GM23338 (cell line): ENCODE measurements at regions not wholly inside any gene's neighbourhood (a gene's known extent, or its start where the extent isn't known, plus 50 kb on each side); places are given as distances from the start of the nearest gene placed in this dataset.

Experiments
- CREB1 ChIP-seq: fragments of 250-450 bp; sonication (Bioruptor Pico); IDR thresholded peaks from 2 replicates; pipeline ENCODE4 v1.5.0; 2020; ENCODE audit warnings: low read depth, mild to moderate bottlenecking, moderate library complexity
- EZH2 ChIP-seq: fragments of 200-600 bp; sonication (generic); IDR thresholded peaks from one replicate; pipeline ENCODE4 v1.8.0; 2017; ENCODE audit warnings: antibody characterized with exemption, mild to moderate bottlenecking, low read depth; ENCODE audit not compliant: unreplicated experiment
- EZH2phosphoT487 ChIP-seq: fragments of 200-600 bp; sonication (generic); IDR thresholded peaks from one replicate; pipeline ENCODE4 v1.8.1; 2018; ENCODE audit warnings: antibody characterized with exemption; ENCODE audit not compliant: unreplicated experiment
- JUNB ChIP-seq: IDR thresholded peaks from one replicate; pipeline ENCODE4 v1.6.1; 2016; ENCODE audit warnings: antibody characterized with exemption; ENCODE audit not compliant: unreplicated experiment
- POLR2AphosphoS5 ChIP-seq: IDR thresholded peaks from 2 replicates; pipeline ENCODE4 v1.6.1; 2016; ENCODE audit warnings: antibody characterized with exemption, low read depth
- TF ChIP-seq, protein P1 (sequence below), 2 experiments: fragments of 200-600 bp in 1 of 2; sonication (generic) in 1 of 2; conservative IDR thresholded peaks; 2 replicates each; pipeline versions ENCODE4 v1.5.1 to v1.6.1; 2016 to 2017; ENCODE audit warnings: antibody characterized with exemption in 2 of 2, low read depth in 2 of 2, mild to moderate bottlenecking in 2 of 2, moderate library complexity in 1 of 2
- TF ChIP-seq, protein P2 (sequence below): IDR thresholded peaks from one replicate; pipeline ENCODE4 v1.6.1; 2018; ENCODE audit warnings: antibody characterized with exemption; ENCODE audit not compliant: unreplicated experiment
- TF ChIP-seq, protein P3 (sequence below): fragments of 250-450 bp; sonication (Bioruptor Pico); IDR thresholded peaks from 2 replicates; pipeline ENCODE4 v1.5.0; 2020; ENCODE audit warnings: mild to moderate bottlenecking, moderate library complexity

DNA sequence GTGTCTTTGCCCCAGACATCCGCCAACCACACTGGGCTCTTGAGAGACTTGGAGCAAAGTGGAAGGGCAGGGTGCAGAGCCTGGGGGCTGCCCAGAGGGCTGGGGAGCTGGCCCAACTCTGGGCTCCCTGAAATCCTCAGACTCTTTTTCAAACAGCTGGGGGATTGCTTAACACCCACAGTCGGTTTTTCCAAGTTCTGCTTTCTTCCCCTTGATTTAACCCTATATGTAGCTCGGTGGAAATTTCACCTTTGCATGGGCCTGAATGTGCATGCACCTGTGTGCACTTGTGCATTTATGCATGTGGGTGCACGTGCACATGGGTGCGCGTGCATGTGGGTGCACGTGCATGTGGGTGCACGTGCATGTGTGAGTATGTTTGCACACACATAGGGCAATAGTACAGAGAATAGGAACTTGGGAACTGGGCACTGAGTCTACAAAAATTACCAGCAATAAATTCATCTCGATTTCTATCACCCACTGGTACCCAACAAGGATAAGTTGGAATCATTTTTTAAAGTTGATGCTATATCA, 52.3 kb upstream of the RFLNA start:
- TF ChIP-seq, protein P1, sequence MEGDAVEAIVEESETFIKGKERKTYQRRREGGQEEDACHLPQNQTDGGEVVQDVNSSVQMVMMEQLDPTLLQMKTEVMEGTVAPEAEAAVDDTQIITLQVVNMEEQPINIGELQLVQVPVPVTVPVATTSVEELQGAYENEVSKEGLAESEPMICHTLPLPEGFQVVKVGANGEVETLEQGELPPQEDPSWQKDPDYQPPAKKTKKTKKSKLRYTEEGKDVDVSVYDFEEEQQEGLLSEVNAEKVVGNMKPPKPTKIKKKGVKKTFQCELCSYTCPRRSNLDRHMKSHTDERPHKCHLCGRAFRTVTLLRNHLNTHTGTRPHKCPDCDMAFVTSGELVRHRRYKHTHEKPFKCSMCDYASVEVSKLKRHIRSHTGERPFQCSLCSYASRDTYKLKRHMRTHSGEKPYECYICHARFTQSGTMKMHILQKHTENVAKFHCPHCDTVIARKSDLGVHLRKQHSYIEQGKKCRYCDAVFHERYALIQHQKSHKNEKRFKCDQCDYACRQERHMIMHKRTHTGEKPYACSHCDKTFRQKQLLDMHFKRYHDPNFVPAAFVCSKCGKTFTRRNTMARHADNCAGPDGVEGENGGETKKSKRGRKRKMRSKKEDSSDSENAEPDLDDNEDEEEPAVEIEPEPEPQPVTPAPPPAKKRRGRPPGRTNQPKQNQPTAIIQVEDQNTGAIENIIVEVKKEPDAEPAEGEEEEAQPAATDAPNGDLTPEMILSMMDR (conservative IDR thresholded peaks at IDR 0.05; ENCODE audit: low read depth in 2 of 2) = no peak
- TF ChIP-seq EZH2 (no peak), EZH2phosphoT487 (no peak), CREB1 (no peak), JUNB (no peak), POLR2AphosphoS5 (no peak)
- TF ChIP-seq, protein P2, sequence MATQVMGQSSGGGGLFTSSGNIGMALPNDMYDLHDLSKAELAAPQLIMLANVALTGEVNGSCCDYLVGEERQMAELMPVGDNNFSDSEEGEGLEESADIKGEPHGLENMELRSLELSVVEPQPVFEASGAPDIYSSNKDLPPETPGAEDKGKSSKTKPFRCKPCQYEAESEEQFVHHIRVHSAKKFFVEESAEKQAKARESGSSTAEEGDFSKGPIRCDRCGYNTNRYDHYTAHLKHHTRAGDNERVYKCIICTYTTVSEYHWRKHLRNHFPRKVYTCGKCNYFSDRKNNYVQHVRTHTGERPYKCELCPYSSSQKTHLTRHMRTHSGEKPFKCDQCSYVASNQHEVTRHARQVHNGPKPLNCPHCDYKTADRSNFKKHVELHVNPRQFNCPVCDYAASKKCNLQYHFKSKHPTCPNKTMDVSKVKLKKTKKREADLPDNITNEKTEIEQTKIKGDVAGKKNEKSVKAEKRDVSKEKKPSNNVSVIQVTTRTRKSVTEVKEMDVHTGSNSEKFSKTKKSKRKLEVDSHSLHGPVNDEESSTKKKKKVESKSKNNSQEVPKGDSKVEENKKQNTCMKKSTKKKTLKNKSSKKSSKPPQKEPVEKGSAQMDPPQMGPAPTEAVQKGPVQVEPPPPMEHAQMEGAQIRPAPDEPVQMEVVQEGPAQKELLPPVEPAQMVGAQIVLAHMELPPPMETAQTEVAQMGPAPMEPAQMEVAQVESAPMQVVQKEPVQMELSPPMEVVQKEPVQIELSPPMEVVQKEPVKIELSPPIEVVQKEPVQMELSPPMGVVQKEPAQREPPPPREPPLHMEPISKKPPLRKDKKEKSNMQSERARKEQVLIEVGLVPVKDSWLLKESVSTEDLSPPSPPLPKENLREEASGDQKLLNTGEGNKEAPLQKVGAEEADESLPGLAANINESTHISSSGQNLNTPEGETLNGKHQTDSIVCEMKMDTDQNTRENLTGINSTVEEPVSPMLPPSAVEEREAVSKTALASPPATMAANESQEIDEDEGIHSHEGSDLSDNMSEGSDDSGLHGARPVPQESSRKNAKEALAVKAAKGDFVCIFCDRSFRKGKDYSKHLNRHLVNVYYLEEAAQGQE = no peak
- TF ChIP-seq, protein P3, sequence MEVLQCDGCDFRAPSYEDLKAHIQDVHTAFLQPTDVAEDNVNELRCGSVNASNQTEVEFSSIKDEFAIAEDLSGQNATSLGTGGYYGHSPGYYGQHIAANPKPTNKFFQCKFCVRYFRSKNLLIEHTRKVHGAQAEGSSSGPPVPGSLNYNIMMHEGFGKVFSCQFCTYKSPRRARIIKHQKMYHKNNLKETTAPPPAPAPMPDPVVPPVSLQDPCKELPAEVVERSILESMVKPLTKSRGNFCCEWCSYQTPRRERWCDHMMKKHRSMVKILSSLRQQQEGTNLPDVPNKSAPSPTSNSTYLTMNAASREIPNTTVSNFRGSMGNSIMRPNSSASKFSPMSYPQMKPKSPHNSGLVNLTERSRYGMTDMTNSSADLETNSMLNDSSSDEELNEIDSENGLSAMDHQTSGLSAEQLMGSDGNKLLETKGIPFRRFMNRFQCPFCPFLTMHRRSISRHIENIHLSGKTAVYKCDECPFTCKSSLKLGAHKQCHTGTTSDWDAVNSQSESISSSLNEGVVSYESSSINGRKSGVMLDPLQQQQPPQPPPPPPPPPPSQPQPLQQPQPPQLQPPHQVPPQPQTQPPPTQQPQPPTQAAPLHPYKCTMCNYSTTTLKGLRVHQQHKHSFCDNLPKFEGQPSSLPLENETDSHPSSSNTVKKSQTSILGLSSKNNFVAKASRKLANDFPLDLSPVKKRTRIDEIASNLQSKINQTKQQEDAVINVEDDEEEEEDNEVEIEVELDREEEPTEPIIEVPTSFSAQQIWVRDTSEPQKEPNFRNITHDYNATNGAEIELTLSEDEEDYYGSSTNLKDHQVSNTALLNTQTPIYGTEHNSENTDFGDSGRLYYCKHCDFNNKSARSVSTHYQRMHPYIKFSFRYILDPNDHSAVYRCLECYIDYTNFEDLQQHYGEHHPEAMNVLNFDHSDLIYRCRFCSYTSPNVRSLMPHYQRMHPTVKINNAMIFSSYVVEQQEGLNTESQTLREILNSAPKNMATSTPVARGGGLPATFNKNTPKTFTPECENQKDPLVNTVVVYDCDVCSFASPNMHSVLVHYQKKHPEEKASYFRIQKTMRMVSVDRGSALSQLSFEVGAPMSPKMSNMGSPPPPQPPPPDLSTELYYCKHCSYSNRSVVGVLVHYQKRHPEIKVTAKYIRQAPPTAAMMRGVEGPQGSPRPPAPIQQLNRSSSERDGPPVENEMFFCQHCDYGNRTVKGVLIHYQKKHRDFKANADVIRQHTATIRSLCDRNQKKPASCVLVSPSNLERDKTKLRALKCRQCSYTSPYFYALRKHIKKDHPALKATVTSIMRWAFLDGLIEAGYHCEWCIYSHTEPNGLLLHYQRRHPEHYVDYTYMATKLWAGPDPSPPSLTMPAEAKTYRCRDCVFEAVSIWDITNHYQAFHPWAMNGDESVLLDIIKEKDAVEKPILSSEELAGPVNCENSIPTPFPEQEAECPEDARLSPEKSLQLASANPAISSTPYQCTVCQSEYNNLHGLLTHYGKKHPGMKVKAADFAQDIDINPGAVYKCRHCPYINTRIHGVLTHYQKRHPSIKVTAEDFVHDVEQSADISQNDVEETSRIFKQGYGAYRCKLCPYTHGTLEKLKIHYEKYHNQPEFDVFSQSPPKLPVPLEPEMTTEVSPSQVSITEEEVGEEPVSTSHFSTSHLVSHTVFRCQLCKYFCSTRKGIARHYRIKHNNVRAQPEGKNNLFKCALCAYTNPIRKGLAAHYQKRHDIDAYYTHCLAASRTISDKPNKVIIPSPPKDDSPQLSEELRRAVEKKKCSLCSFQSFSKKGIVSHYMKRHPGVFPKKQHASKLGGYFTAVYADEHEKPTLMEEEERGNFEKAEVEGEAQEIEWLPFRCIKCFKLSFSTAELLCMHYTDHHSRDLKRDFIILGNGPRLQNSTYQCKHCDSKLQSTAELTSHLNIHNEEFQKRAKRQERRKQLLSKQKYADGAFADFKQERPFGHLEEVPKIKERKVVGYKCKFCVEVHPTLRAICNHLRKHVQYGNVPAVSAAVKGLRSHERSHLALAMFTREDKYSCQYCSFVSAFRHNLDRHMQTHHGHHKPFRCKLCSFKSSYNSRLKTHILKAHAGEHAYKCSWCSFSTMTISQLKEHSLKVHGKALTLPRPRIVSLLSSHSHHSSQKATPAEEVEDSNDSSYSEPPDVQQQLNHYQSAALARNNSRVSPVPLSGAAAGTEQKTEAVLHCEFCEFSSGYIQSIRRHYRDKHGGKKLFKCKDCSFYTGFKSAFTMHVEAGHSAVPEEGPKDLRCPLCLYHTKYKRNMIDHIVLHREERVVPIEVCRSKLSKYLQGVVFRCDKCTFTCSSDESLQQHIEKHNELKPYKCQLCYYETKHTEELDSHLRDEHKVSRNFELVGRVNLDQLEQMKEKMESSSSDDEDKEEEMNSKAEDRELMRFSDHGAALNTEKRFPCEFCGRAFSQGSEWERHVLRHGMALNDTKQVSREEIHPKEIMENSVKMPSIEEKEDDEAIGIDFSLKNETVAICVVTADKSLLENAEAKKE = no peak
